Umbilical cord (tissue), 1 donor: ENCODE measurements at regions not wholly inside any gene's neighbourhood (a gene's known extent, or its start where the extent isn't known, plus 50 kb on each side); places are given as distances from the start of the nearest gene placed in this dataset.
"Not testable (repeated sequence)": the region's sequence is repeated elsewhere in the genome, so short reads cannot be mapped to it uniquely, and the experiment has no call there.

Source experiments
- DNase-seq: peaks from one replicate; pipeline ENCODE4 v3.0.0-alpha.2; 2015; ENCODE audit warnings: low spot score

DNA sequence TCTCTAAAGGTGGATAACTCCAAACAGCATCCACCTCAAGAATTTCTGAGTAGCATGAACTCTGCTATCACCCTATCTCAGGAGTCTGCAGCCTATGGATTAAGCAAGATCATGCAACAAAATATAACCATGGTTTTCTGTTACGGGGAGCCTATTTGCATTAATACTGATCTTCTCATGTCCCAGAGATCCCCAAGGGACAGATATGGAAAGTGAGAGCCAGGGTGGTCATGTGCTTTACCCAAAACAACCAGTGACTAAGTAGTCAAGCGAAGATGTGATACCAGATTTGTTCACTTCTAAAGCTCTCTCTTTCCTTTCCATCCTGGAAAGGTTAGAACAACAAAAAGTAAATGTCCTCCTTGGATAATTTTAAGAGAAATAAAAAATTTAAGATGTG lies 125.1 kb downstream of the PRRX1 start:
- no peak for DNase-seq

GRCh38 chr1:170790175-170790574 lies 126.2 kb downstream of the PRRX1 start:
- DNase-seq: no peak

DNA sequence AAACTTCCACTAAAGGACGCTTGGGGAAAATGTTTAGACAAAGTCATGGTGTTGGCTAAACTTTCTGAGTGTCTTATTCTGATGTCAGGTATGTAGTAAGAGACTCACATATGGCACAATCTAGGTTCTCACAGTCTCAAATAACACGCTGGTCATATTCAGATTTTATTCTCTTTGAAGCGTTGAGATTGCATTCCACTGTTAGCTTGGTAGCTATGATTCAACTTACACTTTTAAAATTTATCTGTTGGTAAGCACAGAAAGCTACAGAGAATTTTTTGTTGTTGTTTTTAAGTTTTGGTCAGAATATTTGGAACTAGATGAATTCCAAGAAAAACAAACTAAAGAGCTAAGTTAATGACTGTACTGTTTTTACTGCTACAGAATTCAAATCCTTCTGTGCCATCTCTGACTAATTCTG lies 126.7 kb downstream of the PRRX1 start:
- DNase-seq: no peak

- DNase-seq: peak; percentile 32
These were observed 128.0 kb downstream of the PRRX1 start for GRCh38 chr1:170791941-170792340.

DNA sequence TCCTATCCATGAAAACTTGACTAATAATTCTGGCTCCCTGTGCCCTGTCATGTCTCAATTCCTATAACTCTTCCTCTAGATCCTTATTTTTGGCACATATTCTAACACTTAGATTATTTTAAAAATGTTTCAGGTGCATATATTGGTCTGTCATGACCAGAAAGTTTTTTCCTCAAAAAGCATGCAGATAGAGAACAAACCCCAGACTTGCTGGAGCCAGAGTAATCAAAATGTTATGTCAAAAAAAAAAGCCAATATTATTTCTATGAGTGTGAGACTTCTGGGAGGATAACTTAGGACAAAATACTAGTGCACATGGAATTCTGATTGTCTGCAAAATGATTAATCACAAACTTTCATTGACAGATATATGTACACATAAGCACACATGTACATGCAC lies 135.1 kb upstream of the MROH9 start:
- no peak for DNase-seq

GRCh38 chr1:170800812-170801211 lies 134.5 kb upstream of the MROH9 start:
- DNase-seq: no peak

DNA sequence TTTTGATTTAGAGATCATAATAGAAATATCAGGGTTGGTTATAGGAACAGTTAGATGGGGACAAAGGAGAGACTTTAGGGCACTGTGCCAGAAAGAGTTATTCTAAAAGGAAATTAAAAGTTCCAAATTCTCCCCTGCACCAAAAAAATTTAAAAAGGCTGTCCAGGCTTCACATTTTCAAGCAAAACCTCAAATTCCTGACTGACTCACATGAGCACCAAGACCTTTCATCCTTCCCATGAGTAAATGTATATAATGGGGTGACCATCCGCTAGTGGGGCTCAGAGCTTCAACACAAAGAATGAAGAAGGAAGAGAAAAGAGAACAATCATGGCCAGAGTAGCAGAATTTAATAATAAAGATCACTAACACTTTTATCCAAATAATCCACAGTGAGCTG lies 131.6 kb upstream of the MROH9 start:
- no peak for DNase-seq

- no peak for DNase-seq
These were observed 130.9 kb upstream of the MROH9 start for GRCh38 chr1:170804419-170804818.

DNA sequence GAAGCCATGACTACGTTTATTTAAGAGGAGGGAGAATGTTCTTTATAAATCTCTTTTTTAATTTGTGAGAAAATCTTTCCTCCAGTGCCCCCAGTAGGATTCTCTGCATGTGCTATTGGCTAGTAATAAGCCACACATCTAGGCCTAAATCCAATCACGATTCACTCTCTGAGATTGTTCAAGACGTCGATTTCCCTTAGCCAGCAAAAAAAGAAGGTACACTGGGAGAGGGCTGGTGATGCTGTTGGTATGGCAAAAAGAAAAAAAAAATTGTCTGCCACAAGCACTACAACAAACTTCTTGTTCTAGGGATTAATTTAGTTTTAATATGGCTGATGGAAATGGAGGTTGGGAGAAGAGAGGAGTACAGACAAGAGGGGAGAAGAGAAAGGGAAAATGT lies 130.5 kb upstream of the MROH9 start:
- no peak for DNase-seq

DNA sequence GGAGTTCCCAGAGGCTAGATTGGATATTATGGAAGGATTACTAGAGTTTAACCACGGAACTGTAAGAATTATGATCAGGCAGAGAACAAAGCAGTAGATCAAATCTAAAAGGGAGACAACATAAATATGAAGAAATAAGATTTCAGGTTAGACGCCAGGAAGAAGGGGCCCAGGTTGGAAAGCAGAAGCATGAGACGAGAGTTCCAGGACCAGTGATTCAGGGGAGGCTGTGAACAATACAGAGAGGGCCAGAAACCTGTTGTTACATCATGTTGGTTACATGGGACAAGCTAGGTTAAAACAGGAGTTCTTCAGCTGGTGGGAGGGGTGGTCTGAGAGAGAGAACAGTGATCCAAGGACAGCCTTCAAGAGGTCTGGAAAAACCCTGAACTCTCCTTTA lies 128.4 kb upstream of the MROH9 start:
- no peak for DNase-seq

DNA sequence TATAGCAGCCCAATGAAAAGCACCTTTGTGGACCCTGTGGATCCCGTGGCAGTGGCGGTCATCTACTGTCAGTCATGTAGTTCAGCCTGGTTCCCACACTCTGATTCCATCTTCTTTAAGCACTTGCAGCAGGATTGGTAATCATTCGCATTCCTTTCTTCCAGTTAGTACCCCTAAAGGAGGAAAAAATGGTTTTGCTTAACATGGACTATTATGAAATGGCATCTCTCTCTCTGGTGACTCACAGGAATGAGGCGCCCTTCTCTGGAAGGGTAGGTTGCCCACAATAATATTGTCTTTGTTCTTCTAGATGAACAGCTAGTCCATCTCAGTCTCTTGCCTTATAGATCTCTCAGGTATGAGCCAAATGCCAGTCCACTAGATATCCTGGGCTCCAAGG lies 127.9 kb upstream of the MROH9 start:
- DNase-seq: no peak

DNA sequence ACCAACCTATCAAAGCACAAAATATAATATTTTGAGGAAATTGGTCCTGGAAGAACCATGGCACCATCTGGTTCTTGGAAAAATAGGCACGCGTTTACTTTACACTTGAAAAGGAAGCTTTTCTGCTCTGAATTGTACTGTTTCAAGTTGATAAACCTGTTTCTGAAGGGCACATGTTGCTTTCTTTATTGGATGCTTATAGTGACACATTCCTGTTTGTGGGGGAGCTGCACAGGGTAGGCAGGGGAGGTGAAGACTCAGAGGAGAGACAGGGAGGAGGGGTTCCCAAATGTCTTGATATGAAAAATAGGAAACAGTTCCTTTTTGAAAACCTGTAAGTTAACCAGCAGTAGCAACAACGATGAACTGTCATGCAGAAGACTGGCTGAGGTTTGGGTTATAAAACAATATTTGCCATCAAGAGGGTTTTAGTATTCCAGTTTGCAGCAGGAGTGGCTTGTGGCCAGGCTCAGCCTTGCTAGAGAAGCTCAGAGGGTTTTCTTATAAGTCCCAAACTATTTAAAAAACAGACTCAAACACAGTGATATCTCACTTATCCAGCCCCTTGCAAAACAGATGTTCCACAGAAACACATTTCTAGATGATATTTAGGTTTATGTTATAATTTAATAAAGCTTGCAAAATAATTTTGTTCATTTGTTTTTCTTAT lies 127.0 kb upstream of the MROH9 start:
- peak; percentile 73 for DNase-seq

- DNase-seq: not testable (repeated sequence)
These were observed 124.3 kb upstream of the MROH9 start for GRCh38 chr1:170811013-170811412.

GRCh38 chr1:170819781-170820180 lies 115.6 kb upstream of the MROH9 start:
- DNase-seq: peak; percentile 35

DNA sequence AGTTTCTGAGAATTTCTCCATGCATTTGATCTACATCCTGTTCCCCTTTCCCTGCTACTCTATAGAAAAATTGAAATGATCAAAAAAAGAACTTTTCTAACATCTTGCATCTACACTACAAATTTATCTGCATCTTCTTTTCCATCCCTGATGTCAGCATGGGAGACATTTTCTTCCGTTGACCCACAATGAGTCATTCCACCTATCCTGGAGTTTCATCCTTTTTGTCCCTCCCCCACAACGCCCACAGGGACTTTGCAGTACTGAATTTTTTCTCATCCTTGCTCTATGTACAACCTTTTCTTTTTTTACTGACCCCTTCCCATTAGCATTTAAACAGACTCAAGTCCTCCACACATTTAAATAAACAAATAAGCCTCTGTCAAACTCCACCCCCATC lies 112.2 kb upstream of the MROH9 start:
- no peak for DNase-seq

DNA sequence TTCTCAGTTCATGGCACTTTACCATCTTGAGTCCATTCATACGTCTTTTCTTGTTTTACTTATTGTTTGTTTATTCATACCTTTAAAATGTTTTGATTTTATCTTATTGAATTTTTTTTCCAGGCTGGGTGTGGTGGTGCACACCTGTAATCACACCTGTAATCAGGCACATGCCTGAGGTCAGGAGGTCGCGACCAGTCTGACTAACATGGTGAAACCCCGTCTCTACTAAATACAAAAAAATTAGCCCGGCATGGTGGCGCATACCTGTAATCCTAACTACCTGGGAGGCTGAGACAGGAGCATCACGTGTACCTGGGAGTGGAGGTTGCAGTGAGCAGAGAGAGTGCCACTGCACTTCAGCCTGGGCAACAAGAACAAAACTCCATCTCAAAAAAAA lies 104.1 kb upstream of the MROH9 start:
- DNase-seq: no peak

GRCh38 chr1:170836141-170836540 lies 99.2 kb upstream of the MROH9 start:
- no peak for DNase-seq

DNA sequence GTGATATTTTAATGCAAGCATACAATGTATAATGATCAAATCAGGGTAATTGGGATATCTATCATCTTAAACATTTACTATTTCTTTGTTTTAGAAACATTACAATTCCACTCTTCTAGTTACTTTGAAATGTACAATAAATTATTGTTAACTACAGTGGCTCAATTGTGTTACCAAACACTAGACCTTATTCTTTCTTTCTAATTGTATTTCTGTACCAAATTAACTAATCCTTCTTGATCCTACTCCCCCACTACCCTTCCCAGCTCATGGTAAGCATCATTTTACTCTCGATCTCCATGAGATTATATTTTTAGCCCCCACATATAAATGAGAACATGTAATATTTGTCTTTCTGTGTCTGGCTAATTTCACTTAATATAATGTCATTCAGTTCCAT lies 95.0 kb upstream of the MROH9 start:
- DNase-seq: no peak

GRCh38 chr1:170853302-170853701 lies 82.0 kb upstream of the MROH9 start:
- no peak for DNase-seq

GRCh38 chr1:170853867-170854266 lies 81.5 kb upstream of the MROH9 start:
- no peak for DNase-seq

DNA sequence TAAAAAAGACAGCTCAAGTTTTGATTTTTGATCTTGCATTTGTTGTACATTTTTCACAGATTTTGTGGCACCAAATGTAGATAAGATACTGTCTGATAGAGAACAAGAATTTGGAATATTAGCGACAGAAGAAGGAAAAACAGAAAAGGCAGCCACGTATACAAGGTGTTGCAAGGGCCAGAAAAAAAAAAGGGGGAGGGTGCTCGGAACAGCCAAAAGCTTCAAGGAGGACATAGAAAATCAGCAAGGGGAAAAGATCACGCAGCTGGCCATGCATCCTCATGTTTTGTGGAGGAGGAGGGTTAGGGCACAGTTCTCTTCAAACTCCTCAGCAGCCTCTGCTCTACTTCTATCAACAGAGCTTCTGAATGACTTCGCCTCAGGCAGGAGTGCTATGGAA lies 80.7 kb upstream of the MROH9 start:
- DNase-seq: no peak

- no peak for DNase-seq
These were observed 78.9 kb upstream of the MROH9 start for GRCh38 chr1:170856455-170856854.

DNA sequence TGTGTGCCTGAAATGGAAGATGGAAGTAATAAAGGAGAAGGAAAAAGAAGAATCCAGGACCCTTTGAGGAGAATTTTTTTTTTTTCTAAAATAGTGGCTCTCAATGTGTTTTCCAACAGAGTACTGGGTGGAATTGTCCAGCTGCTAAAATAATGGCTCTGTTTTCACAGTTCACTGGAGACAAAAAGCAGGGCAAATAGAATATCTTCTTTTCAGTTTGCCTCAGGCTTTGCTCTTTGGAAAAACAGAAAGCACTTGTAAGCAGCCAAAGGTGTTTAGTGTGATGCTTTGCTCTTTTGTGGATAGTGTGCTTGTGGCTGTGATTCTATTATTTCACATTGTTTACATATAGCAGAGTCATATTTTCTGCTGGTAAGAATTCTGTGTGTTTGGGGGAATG lies 77.4 kb upstream of the MROH9 start:
- DNase-seq: no peak

DNA sequence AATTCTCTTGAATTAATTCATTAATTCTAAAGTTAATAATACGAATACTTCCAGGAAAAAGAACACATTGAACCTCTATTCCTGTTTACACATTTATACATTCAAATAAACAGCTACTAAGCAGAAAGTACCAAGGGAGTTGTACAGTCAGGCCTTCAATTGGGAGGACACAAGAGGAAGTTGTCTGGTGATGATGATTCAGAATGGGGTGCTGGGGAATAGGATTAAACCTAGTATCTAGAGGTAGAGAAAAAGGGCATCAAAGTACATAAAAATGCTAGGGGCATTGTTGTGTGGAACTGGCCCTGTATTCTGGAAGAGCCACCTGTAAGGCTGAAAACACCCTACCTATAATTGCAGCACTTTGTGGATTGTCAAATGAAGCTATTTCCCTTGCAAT lies 71.7 kb upstream of the MROH9 start:
- DNase-seq: no peak
